Caco-2 (cell line): ENCODE measurements at regions not wholly inside any gene's neighbourhood (a gene's known extent, or its start where the extent isn't known, plus 50 kb on each side); places are given as distances from the start of the nearest gene placed in this dataset.

ENCODE experiments used
- BruUV-seq: library from RNA; stranded (reverse); fragments of 400-500 nt; replicated peaks from 2 replicates; lab custom pipeline; 2021; lab: Mats Ljungman, UMichigan
- CTCF ChIA-PET: fragments of 300-600 bp; sonication (Branson Sonifier 250); formaldehyde crosslinking; loops from one replicate; lab custom pipeline; 2022; ENCODE audit warnings: antibody characterized with exemption; lab: Charles Lee
- POLR2A ChIA-PET: fragments of 300-600 bp; sonication (Branson Sonifier 250); formaldehyde crosslinking; loops from one replicate; lab custom pipeline; 2022; ENCODE audit warnings: antibody characterized with exemption; lab: Charles Lee
- DNase-seq, 2 experiments: peaks; one replicate each; pipeline versions ENCODE4 v3.0.0 to v3.0.0-alpha.2; 2020 to 2022
- H3K27me3 ChIP-seq: replicated peaks from 2 replicates; pipeline ENCODE4 v1.6.0; 2011; ENCODE audit warnings: low read length; ENCODE audit not compliant: control insufficient read depth, insufficient read depth
- H3K36me3 ChIP-seq: 2 replicates; pipeline ENCODE4 v1.5.1; 2011; ENCODE audit warnings: low read length; ENCODE audit not compliant: control insufficient read depth, insufficient read depth
- H3K4me1 ChIP-seq: fragments of 250-450 bp; sonication (Bioruptor Pico); 2 replicates; pipeline ENCODE4 v1.5.1; 2020; ENCODE audit warnings: mild to moderate bottlenecking
- H3K4me3 ChIP-seq: 2 replicates; pipeline ENCODE4 v1.5.1; 2011; ENCODE audit warnings: low read depth, mild to moderate bottlenecking, control low read depth, low read length
- H3K9me3 ChIP-seq: fragments of 250-450 bp; sonication (Bioruptor Pico); 2 replicates; pipeline ENCODE4 v1.5.1; 2020; ENCODE audit warnings: mild to moderate bottlenecking, moderate library complexity
- H3K27ac Mint-ChIP-seq: one replicate; pipeline ENCODE4 v1.8.0; 2022; ENCODE audit warnings: mixed read lengths; ENCODE audit not compliant: unreplicated experiment
- H3K27me3 Mint-ChIP-seq: one replicate; pipeline ENCODE4 v1.8.0; 2022; ENCODE audit warnings: mixed read lengths; ENCODE audit not compliant: insufficient read depth, unreplicated experiment
- H3K36me3 Mint-ChIP-seq: one replicate; pipeline ENCODE4 v1.8.0; 2022; ENCODE audit warnings: mild to moderate bottlenecking, mixed read lengths; ENCODE audit not compliant: insufficient read depth, unreplicated experiment
- H3K4me1 Mint-ChIP-seq: one replicate; pipeline ENCODE4 v1.8.0; 2022; ENCODE audit warnings: low read depth, mixed read lengths; ENCODE audit not compliant: unreplicated experiment
- H3K4me3 Mint-ChIP-seq: one replicate; pipeline ENCODE4 v1.8.0; 2022; ENCODE audit warnings: mild to moderate bottlenecking, moderate library complexity, mixed read lengths; ENCODE audit not compliant: unreplicated experiment
- H3K9me3 Mint-ChIP-seq: one replicate; pipeline ENCODE4 v1.8.0; 2022; ENCODE audit warnings: mixed read lengths; ENCODE audit not compliant: unreplicated experiment
- CTCF ChIP-seq, 2 experiments: fragments of 200-600 bp in 1 of 2; IDR thresholded peaks; 1 replicate in 1 of 2; 2 replicates in 1 of 2; pipeline versions ENCODE4 v1.5.1 to v1.8.0; 2011 to 2022; ENCODE audit warnings: antibody characterized with exemption in 1 of 2, control low read depth in 1 of 2, inconsistent platforms in 1 of 2, low read depth in 1 of 2, low read length in 1 of 2, mild to moderate bottlenecking in 1 of 2, moderate library complexity in 1 of 2; ENCODE audit not compliant: insufficient read depth in 1 of 2, severe bottlenecking in 1 of 2, unreplicated experiment in 1 of 2
- intact Hi-C: fragments of 100-400 bp; cut with micrococcal nuclease; formaldehyde crosslinking; loops from one replicate; pipeline ENCODE4 v1.10.0; 2022; ENCODE audit not compliant: unreplicated experiment

GRCh38 chr12:87185367-87185766 is 843.8 kb downstream of the C12orf50 start:
- Histone ChIP-seq H3K9me3 (no peaks in the 10 kb centered on the region), H3K27me3 (no peaks in the 10 kb centered on the region), H3K4me1 (no peaks in the 10 kb centered on the region), H3K36me3 (no peaks in the 10 kb centered on the region), H3K4me3 (no peak overlapping the region)
- Mint-ChIP-seq H3K4me3 (no peak overlapping the region), H3K27ac (no peak overlapping the region), H3K27me3 (no peaks in the 10 kb centered on the region), H3K4me1 (no peaks in the 10 kb centered on the region), H3K9me3 (no peaks in the 10 kb centered on the region), H3K36me3 (no peaks in the 10 kb centered on the region)
- intact Hi-C loops: no loop called here
- TF ChIP-seq CTCF (IDR thresholded peaks at IDR 0.05; ENCODE audit: insufficient read depth in 1 of 2, low read depth in 1 of 2, low read length in 1 of 2, severe bottlenecking in 1 of 2, unreplicated experiment in 1 of 2): no peak
- CTCF ChIA-PET: no interaction called here
- no peak for DNase-seq
- no TSS peak for BruUV-seq
- POLR2A ChIA-PET: no interaction called here

- Mint-ChIP-seq H3K27ac (no peak overlapping the region), H3K9me3 (no peaks in the 10 kb centered on the region), H3K4me1 (no peaks in the 10 kb centered on the region), H3K4me3 (no peak overlapping the region), H3K27me3 (no peaks in the 10 kb centered on the region), H3K36me3 (no peaks in the 10 kb centered on the region)
- DNase-seq: no peak
- ChIA-PET CTCF (no interaction called here), POLR2A (no interaction called here)
- no TSS peak for BruUV-seq
- no peaks in the 10 kb centered on the region for H3K9me3 ChIP-seq
- no peaks in the 10 kb centered on the region for H3K4me1 ChIP-seq
- intact Hi-C loops: no loop called here
- H3K27me3 ChIP-seq: no peaks in the 10 kb centered on the region
- no peak overlapping the region for H3K4me3 ChIP-seq
- no peaks in the 10 kb centered on the region for H3K36me3 ChIP-seq
- no peak for TF ChIP-seq CTCF (IDR thresholded peaks at IDR 0.05; ENCODE audit: insufficient read depth in 1 of 2, low read depth in 1 of 2, low read length in 1 of 2, severe bottlenecking in 1 of 2, unreplicated experiment in 1 of 2)
Measured at GRCh38 chr12:87182696-87183233, 846.4 kb downstream of the C12orf50 start.

- TF ChIP-seq CTCF (IDR thresholded peaks at IDR 0.05; ENCODE audit: insufficient read depth in 1 of 2, low read depth in 1 of 2, low read length in 1 of 2, severe bottlenecking in 1 of 2, unreplicated experiment in 1 of 2): no peak
- no peak overlapping the region for H3K4me3 Mint-ChIP-seq
- Histone ChIP-seq H3K36me3 (no peaks in the 10 kb centered on the region), H3K4me1 (no peaks in the 10 kb centered on the region), H3K27me3 (no peaks in the 10 kb centered on the region), H3K4me3 (no peak overlapping the region), H3K9me3 (no peaks in the 10 kb centered on the region)
- H3K27ac Mint-ChIP-seq: no peak overlapping the region
- ChIA-PET CTCF (no interaction called here), POLR2A (no interaction called here)
- no TSS peak for BruUV-seq
- intact Hi-C loops: no loop called here
- no peaks in the 10 kb centered on the region for H3K4me1 Mint-ChIP-seq
- H3K27me3 Mint-ChIP-seq: no peaks in the 10 kb centered on the region
- DNase-seq: no peak
- no peaks in the 10 kb centered on the region for H3K36me3 Mint-ChIP-seq
- peaks cover 12% of the 10 kb centered on the region for H3K9me3 Mint-ChIP-seq
Measured at GRCh38 chr12:87171356-87171755, 857.8 kb downstream of the C12orf50 start.
